ENCODE measurements at regions not wholly inside any gene's neighbourhood (a gene's known extent, or its start where the extent isn't known, plus 50 kb on each side); places are given as distances from the start of the nearest gene placed in this dataset.

- Histone ChIP-seq H2AFZ (ENCODE audit: low read length) (no peak overlapping the region), H3K23ac (ENCODE audit: insufficient read length, low read depth, low read length) (no peak overlapping the region), H4K91ac (ENCODE audit: insufficient read length, low read depth, low read length) (no peak overlapping the region), H3K9ac (ENCODE audit: extremely low read depth, insufficient read length, low read length) (no peak overlapping the region), H3T11ph (ENCODE audit: low read length) (no peak overlapping the region), H3K4ac (ENCODE audit: low read depth, low read length) (no peak overlapping the region), H2BK5ac (ENCODE audit: insufficient read length, low read length) (no peak overlapping the region), H4K8ac (replicated peaks; ENCODE audit: insufficient read length, low read depth, low read length) (no peak overlapping the region), H2BK120ac (ENCODE audit: low read depth, low read length, poor library complexity, severe bottlenecking) (no peak overlapping the region), H4K20me1 (ENCODE audit: control insufficient read depth, insufficient read depth, insufficient read length) (no peaks in the 10 kb centered on the region), H3K79me2 (ENCODE audit: insufficient read depth, low read length) (no peaks in the 10 kb centered on the region), H3K56ac (ENCODE audit: insufficient read length, low read depth, low read length) (no peak overlapping the region), H2BK20ac (ENCODE audit: low read depth, low read length, poor library complexity, severe bottlenecking) (no peak overlapping the region), H2AK5ac (ENCODE audit: insufficient read length, low read length) (no peak overlapping the region), H3K27me3 (ENCODE audit: insufficient read depth, low read length) (no peaks in the 10 kb centered on the region), H2BK12ac (ENCODE audit: insufficient read length, low read depth, low read length) (no peak overlapping the region), H3K27ac (ENCODE audit: insufficient read length, low read depth, low read length) (no peak overlapping the region), H4K5ac (ENCODE audit: insufficient read length, low read depth, low read length) (no peak overlapping the region), H3K18ac (ENCODE audit: insufficient read length, low read depth, low read length) (no peak overlapping the region), H3K79me1 (ENCODE audit: insufficient read depth, low read depth, low read length, poor library complexity, severe bottlenecking) (no peaks in the 10 kb centered on the region), H3K9me3 (ENCODE audit: control insufficient read depth, low read depth, low read length) (no peaks in the 10 kb centered on the region), H3K14ac (ENCODE audit: insufficient read depth, low read length) (no peak overlapping the region), H3K23me2 (ENCODE audit: insufficient read length, low read depth, low read length, poor library complexity, severe bottlenecking) (no peaks in the 10 kb centered on the region), H2BK15ac (ENCODE audit: low read depth, low read length) (no peak overlapping the region), H3K4me1 (ENCODE audit: insufficient read depth, low read length) (no peaks in the 10 kb centered on the region), H3K4me2 (ENCODE audit: insufficient read depth, insufficient read length, low read length) (no peak overlapping the region)
- DNase-seq, result no peak
- H3K27ac Mint-ChIP-seq, result no peak overlapping the region
- no peaks in the 10 kb centered on the region for H3K36me3 Mint-ChIP-seq (ENCODE audit: insufficient read depth in 1 of 3, low read depth in 3 of 3)
- peaks cover 7% of the 10 kb centered on the region for H3K27me3 Mint-ChIP-seq (ENCODE audit: low read depth)
- no CpG with 5 or more reads among the region's 6 CpGs for WGBS (ENCODE audit: extremely low coverage, insufficient read length, low lambda C conversion rate)
- no peaks in the 10 kb centered on the region for H3K4me1 Mint-ChIP-seq
- TF ChIP-seq CTCF (conservative IDR thresholded peaks at IDR 0.05), result no peak
- H3K4me3 Mint-ChIP-seq, result no peak overlapping the region
- H3K9me3 Mint-ChIP-seq, result no peaks in the 10 kb centered on the region
Measured at GRCh38 chr12:123050331-123050831, 69.9 kb downstream of the ARL6IP4 start.
